Endodermal cell (in vitro differentiated cells): ENCODE measurements at regions not wholly inside any gene's neighbourhood (a gene's known extent, or its start where the extent isn't known, plus 50 kb on each side); places are given as distances from the start of the nearest gene placed in this dataset.
"Not testable (repeated sequence)": the region's sequence is repeated elsewhere in the genome, so short reads cannot be mapped to it uniquely, and the experiment has no call there.

Experiments
- DNase-seq: peaks from one replicate; pipeline ENCODE4 v3.0.0-alpha.2; 2017
- H3K27ac ChIP-seq: 2 replicates; pipeline ENCODE4 v1.5.1; 2013; ENCODE audit warnings: mild to moderate bottlenecking, low read depth, low read length, moderate library complexity
- H3K27me3 ChIP-seq: 2 replicates; pipeline ENCODE4 v1.6.1; 2013; ENCODE audit warnings: mild to moderate bottlenecking, low read length, moderate library complexity; ENCODE audit not compliant: insufficient read depth, control insufficient read depth, poor library complexity, severe bottlenecking
- H3K36me3 ChIP-seq: 2 replicates; pipeline ENCODE4 v1.7.0; 2013; ENCODE audit warnings: mild to moderate bottlenecking, low read length, moderate library complexity; ENCODE audit not compliant: control insufficient read depth, insufficient read depth
- H3K4me1 ChIP-seq: one replicate; pipeline ENCODE4 v1.7.0; 2013; ENCODE audit warnings: low read length; ENCODE audit not compliant: control insufficient read depth, insufficient read depth
- H3K4me3 ChIP-seq: 2 replicates; pipeline ENCODE4 v1.5.1; 2013; ENCODE audit warnings: mild to moderate bottlenecking, low read length, moderate library complexity
- H3K9ac ChIP-seq: 2 replicates; pipeline ENCODE4 v1.6.1; 2013; ENCODE audit warnings: mild to moderate bottlenecking, low read length, moderate library complexity; ENCODE audit not compliant: poor library complexity, severe bottlenecking; ENCODE audit errors: extremely low read depth
- H3K9me3 ChIP-seq: 2 replicates; pipeline ENCODE4 v1.6.1; 2013; ENCODE audit warnings: mild to moderate bottlenecking, low read length, moderate library complexity; ENCODE audit not compliant: control insufficient read depth
- H3K27ac Mint-ChIP-seq: 2 replicates; pipeline ENCODE4 v1.8.0; 2020; ENCODE audit warnings: mixed read lengths
- H3K27me3 Mint-ChIP-seq: 2 replicates; pipeline ENCODE4 v1.8.0; 2021; ENCODE audit warnings: mild to moderate bottlenecking, mixed read lengths; ENCODE audit not compliant: insufficient read depth
- H3K36me3 Mint-ChIP-seq: 2 replicates; pipeline ENCODE4 v1.8.0; 2020; ENCODE audit warnings: low read depth, mixed read lengths
- H3K4me1 Mint-ChIP-seq: 2 replicates; pipeline ENCODE4 v1.8.0; 2020; ENCODE audit warnings: mixed read lengths
- H3K4me3 Mint-ChIP-seq: 2 replicates; pipeline ENCODE4 v1.8.0; 2020; ENCODE audit warnings: mild to moderate bottlenecking, moderate library complexity, mixed read lengths
- H3K9me3 Mint-ChIP-seq: 2 replicates; pipeline ENCODE4 v1.8.0; 2020; ENCODE audit warnings: mild to moderate bottlenecking, mixed read lengths
- CTCF ChIP-seq: fragments of 200-600 bp; sonication (generic); conservative IDR thresholded peaks from 2 replicates; pipeline ENCODE4 v1.5.0; 2021; ENCODE audit warnings: antibody characterized with exemption, mild to moderate bottlenecking
- WGBS, 2 experiments: methylation state at CpG; one replicate each; pipeline versions ENCODE4 v1.1.5 to v1.1.7; 2013; ENCODE audit warnings: missing lambda C conversion rate in 2 of 2, mixed read lengths in 1 of 2; ENCODE audit not compliant: insufficient coverage in 1 of 2, insufficient read length in 1 of 2; 5-methylcytosine and 5-hydroxymethylcytosine counted together

GRCh38 chr2:183901931-183902330 lies 696.4 kb upstream of the ZNF804A start:
- no peaks in the 10 kb centered on the region for H3K4me1 Mint-ChIP-seq
- H3K4me3 Mint-ChIP-seq = no peak overlapping the region
- H3K9ac ChIP-seq = no peak overlapping the region
- DNase-seq = no peak
- H3K36me3 ChIP-seq = no peaks in the 10 kb centered on the region
- no peak for TF ChIP-seq CTCF
- no peaks in the 10 kb centered on the region for H3K36me3 Mint-ChIP-seq
- H3K4me3 ChIP-seq = no peak overlapping the region
- no peak overlapping the region for H3K27ac ChIP-seq
- H3K27ac Mint-ChIP-seq = no peak overlapping the region
- H3K9me3 ChIP-seq = no peaks in the 10 kb centered on the region
- H3K27me3 Mint-ChIP-seq = no peaks in the 10 kb centered on the region
- no peaks in the 10 kb centered on the region for H3K4me1 ChIP-seq
- no peaks in the 10 kb centered on the region for H3K27me3 ChIP-seq
- H3K9me3 Mint-ChIP-seq = no peaks in the 10 kb centered on the region

- Histone ChIP-seq H3K9me3 (no peaks in the 10 kb centered on the region), H3K4me1 (no peaks in the 10 kb centered on the region), H3K9ac (no peak overlapping the region), H3K4me3 (no peak overlapping the region), H3K36me3 (no peaks in the 10 kb centered on the region), H3K27me3 (no peaks in the 10 kb centered on the region), H3K27ac (no peak overlapping the region)
- no peak for TF ChIP-seq CTCF
- Mint-ChIP-seq H3K4me3 (no peak overlapping the region), H3K9me3 (no peaks in the 10 kb centered on the region), H3K27me3 (no peaks in the 10 kb centered on the region), H3K4me1 (no peaks in the 10 kb centered on the region), H3K27ac (no peak overlapping the region), H3K36me3 (no peaks in the 10 kb centered on the region)
- whole genome bisulfite sequencing, 2 experiments = 100% methylated on average over 2 of the region's 2 CpGs; no CpG with 5 or more reads in 1 of the 2 experiments
- DNase-seq = no peak
Measured at GRCh38 chr2:183903026-183903425, 695.3 kb upstream of the ZNF804A start.

GRCh38 chr2:183916041-183916440 lies 682.3 kb upstream of the ZNF804A start:
- not testable (repeated sequence) for H3K4me3 Mint-ChIP-seq, H3K27me3 ChIP-seq, H3K27ac Mint-ChIP-seq, H3K4me1 Mint-ChIP-seq, DNase-seq, H3K9ac ChIP-seq, H3K36me3 Mint-ChIP-seq, H3K36me3 ChIP-seq, H3K4me1 ChIP-seq, H3K4me3 ChIP-seq, H3K27ac ChIP-seq, H3K27me3 Mint-ChIP-seq
- H3K9me3 Mint-ChIP-seq = peaks cover 29% of the 10 kb centered on the region
- peaks cover 16% of the 10 kb centered on the region for H3K9me3 ChIP-seq
- 83 to 89% methylated on average over 1 to 2 of the region's 3 CpGs for WGBS, 2 experiments

- Histone ChIP-seq H3K27ac (no peak overlapping the region), H3K36me3 (no peaks in the 10 kb centered on the region), H3K4me3 (no peak overlapping the region), H3K27me3 (no peaks in the 10 kb centered on the region), H3K9ac (no peak overlapping the region), H3K9me3 (peaks cover 36% of the 10 kb centered on the region), H3K4me1 (no peaks in the 10 kb centered on the region)
- no CpG with 5 or more reads among the region's 1 CpG for WGBS, 2 experiments
- Mint-ChIP-seq H3K36me3 (peaks cover 3% of the 10 kb centered on the region), H3K4me1 (no peaks in the 10 kb centered on the region), H3K4me3 (no peak overlapping the region), H3K27me3 (no peaks in the 10 kb centered on the region), H3K9me3 (peaks cover 44% of the 10 kb centered on the region), H3K27ac (no peak overlapping the region)
- no peak for DNase-seq
- no peak for TF ChIP-seq CTCF
Measured at GRCh38 chr2:183919167-183919566, 679.2 kb upstream of the ZNF804A start.
